Muscle of leg (tissue), 3 donors: ENCODE measurements at regions not wholly inside any gene's neighbourhood (a gene's known extent, or its start where the extent isn't known, plus 50 kb on each side); places are given as distances from the start of the nearest gene placed in this dataset.
"Not testable (repeated sequence)": the region's sequence is repeated elsewhere in the genome, so short reads cannot be mapped to it uniquely, and the experiment has no call there.

Source experiments
- DNase-seq: peaks from one replicate; pipeline ENCODE4 v3.0.0; 2013
- H3K27ac ChIP-seq: one replicate; pipeline ENCODE4 v1.5.1; 2013; ENCODE audit warnings: mild to moderate bottlenecking, low read length, control low read depth
- H3K27me3 ChIP-seq: one replicate; pipeline ENCODE4 v1.6.1; 2013; ENCODE audit warnings: low read length; ENCODE audit not compliant: control insufficient read depth, insufficient read depth
- H3K36me3 ChIP-seq: one replicate; pipeline ENCODE4 v1.6.1; 2013; ENCODE audit warnings: low read length; ENCODE audit not compliant: control insufficient read depth, insufficient read depth
- H3K4me1 ChIP-seq: one replicate; pipeline ENCODE4 v1.6.1; 2013; ENCODE audit warnings: low read length; ENCODE audit not compliant: control insufficient read depth, insufficient read depth
- H3K4me3 ChIP-seq: one replicate; pipeline ENCODE4 v1.5.1; 2013; ENCODE audit warnings: low read length, control low read depth
- H3K9me3 ChIP-seq: replicated peaks from 2 replicates; pipeline ENCODE4 v1.6.1; 2013; ENCODE audit warnings: low read depth, low read length; ENCODE audit not compliant: control insufficient read depth
- WGBS: methylation state at CpG from one replicate; pipeline ENCODE4 v1.1.5; 2013; ENCODE audit warnings: missing lambda C conversion rate; ENCODE audit not compliant: insufficient coverage; 5-methylcytosine and 5-hydroxymethylcytosine counted together

DNA sequence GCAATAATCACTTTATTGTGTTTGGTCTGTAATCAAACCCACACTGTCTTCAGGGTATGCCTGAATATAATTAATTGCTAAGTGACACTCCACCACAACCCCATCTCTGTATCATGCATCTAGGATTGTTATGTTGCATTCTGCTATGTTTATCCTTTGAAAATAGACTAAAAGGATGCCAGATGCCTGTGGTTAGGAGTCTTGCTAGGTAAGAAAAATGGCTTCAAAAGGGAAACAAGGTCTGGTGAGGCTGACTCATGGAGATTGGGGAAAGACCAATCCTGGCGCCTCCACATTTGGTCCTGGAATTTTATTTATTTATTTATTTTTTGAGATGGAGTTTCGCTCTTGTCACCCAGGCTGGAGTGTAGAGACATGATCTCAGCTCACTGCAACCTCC lies 360.5 kb upstream of the SLC7A11 start:
- H3K36me3 ChIP-seq, result no peaks in the 10 kb centered on the region
- peaks cover 5% of the 10 kb centered on the region for H3K9me3 ChIP-seq
- H3K4me3 ChIP-seq, result no peak overlapping the region
- no peak overlapping the region for H3K27ac ChIP-seq
- 100% methylated on average over 1 of the region's 2 CpGs for WGBS
- no peak for DNase-seq
- no peaks in the 10 kb centered on the region for H3K27me3 ChIP-seq
- peaks cover 3% of the 10 kb centered on the region for H3K4me1 ChIP-seq

DNA sequence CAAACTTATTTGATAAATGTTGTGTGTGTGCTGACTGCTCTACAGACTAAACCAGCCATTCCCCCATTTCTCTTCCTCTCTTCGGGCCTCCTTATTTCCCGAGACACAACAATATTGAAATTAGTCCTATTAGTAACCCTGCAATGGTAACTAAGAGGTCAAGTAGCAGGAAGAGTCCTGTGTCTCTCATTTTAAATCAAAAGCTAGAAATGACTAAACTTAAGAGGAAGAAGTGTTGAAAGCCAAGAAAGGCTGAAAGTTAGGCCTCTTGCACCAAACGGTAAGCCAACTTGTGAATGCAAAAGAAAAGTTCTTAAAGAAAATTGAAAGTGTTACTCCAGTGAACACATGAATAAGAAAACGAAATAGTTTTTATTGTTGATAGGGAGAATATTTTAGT lies 357.8 kb upstream of the SLC7A11 start:
- peaks cover 2% of the 10 kb centered on the region for H3K9me3 ChIP-seq
- no peak overlapping the region for H3K4me3 ChIP-seq
- no peak overlapping the region for H3K27ac ChIP-seq
- H3K4me1 ChIP-seq, result peaks cover 14% of the 10 kb centered on the region
- no peaks in the 10 kb centered on the region for H3K36me3 ChIP-seq
- no peaks in the 10 kb centered on the region for H3K27me3 ChIP-seq
- WGBS, result no CpG with 5 or more reads among the region's 4 CpGs
- no peak for DNase-seq

DNA sequence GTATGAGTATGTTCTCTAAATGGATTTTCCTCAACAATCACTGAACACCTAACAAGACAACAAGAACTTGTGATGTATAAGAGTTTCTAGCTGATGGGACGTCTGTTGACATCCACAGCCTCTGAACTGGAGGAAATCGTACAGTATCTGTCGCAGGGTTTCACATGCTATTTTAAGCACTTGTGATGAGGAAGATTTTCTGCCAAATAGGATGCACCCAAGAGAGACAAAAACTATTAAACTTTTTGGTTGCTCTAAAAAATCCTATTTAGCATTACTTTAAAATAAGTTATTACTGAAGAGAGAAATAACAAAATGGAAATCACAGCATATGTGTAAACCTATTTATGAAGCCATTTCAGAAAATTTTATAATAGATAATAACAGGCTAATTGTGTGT lies 356.1 kb upstream of the SLC7A11 start:
- Histone ChIP-seq H3K9me3 (peaks cover 2% of the 10 kb centered on the region), H3K36me3 (no peaks in the 10 kb centered on the region), H3K4me1 (peaks cover 14% of the 10 kb centered on the region), H3K27me3 (no peaks in the 10 kb centered on the region), H3K4me3 (no peak overlapping the region), H3K27ac (peak overlapping the region; percentile 10)
- peak; percentile 89 for DNase-seq
- WGBS, result no CpG with 5 or more reads among the region's 3 CpGs

DNA sequence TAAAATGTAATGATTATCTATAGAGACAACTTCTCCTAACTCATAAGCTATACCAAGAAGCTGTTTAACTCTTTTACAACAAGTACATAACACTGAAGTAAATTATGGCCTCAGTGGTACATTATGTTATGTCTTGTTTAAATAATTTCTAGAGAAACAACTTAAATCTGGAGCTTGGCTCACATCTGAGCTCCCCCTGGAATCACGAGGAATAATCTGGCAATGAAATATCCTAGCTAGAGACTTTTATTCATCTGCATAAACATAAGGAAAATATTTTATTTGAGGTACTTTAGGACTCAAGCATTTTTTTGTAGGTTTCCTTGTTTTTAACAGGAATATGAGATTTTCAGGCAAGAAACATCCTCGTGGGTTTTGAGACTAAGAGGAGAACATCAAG lies 354.7 kb upstream of the SLC7A11 start:
- whole genome bisulfite sequencing, result no CpG with 5 or more reads among the region's 2 CpGs
- Histone ChIP-seq H3K36me3 (no peaks in the 10 kb centered on the region), H3K9me3 (peaks cover 2% of the 10 kb centered on the region), H3K27ac (peak overlapping the region; percentile 82), H3K4me3 (no peak overlapping the region), H3K27me3 (no peaks in the 10 kb centered on the region), H3K4me1 (peaks cover 14% of the 10 kb centered on the region)
- peak; percentile 95 for DNase-seq

DNA sequence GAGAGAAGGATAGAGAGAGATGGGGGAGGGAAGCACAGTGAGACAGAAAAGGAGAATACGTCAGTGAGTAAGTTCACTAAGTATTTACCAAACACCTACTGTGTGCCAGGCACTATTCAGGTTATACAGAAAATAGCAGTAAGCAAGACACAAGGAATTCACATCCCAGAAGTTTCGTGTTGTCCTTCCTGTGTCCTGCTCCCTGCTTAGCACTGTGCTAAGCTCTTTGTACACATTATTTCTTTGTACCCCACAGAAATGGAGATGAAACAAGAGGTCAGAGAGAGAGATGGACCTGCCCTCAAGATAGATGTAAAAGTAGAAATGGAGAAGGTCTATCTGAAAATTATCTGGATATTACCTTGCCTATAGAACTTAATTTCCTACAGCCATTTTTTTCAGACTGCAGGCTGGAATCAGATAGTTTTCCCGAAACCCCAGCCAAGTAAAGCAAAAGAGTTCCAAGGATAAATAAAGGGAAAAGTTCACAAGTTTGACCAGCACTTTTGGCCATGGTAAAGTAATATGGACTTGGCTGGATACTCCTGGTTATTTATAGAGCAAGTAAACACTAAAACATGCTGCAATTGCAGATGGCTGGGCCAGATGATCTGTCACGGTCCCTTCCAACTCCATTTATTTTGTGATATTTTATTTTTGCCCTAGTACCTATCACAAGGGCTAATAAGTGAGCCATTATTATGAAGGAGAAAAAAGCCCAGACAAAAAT lies 353.7 kb upstream of the SLC7A11 start:
- Histone ChIP-seq H3K4me3 (no peak overlapping the region), H3K27ac (peak overlapping the region; percentile 82)

DNA sequence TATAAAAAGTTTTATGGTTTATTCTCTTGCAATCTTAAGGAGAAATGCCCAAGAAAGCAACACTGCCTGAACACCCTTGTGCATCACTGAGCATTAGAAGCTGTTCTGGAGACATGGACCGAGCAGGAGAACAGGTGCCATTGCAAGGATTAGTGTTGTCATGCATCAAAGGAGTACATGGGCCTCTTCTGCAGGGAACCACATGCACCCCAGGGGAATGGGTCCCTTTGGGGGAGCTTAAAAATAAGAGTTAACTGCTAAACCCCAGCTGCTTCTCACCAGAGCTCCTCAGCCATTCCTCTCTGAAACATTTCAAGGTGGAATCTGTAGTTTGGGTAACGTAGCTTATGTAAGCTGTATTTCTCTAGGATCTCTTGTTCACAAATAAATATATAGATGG lies 353.0 kb upstream of the SLC7A11 start:
- Histone ChIP-seq H3K27ac (no peak overlapping the region), H3K9me3 (no peaks in the 10 kb centered on the region), H3K4me3 (no peak overlapping the region), H3K4me1 (peaks cover 14% of the 10 kb centered on the region), H3K27me3 (no peaks in the 10 kb centered on the region), H3K36me3 (no peaks in the 10 kb centered on the region)
- 44% methylated on average over 1 of the region's 2 CpGs for WGBS
- DNase-seq, result no peak

More for the DNA sequence above, 353.7 kb upstream of the SLC7A11 start:
- DNase-seq, result peak; percentile 98
- Histone ChIP-seq H3K4me1 (peaks cover 14% of the 10 kb centered on the region), H3K27me3 (no peaks in the 10 kb centered on the region), H3K9me3 (no peaks in the 10 kb centered on the region), H3K36me3 (no peaks in the 10 kb centered on the region)
- WGBS, result 30% methylated on average over 2 of the region's 4 CpGs

DNA sequence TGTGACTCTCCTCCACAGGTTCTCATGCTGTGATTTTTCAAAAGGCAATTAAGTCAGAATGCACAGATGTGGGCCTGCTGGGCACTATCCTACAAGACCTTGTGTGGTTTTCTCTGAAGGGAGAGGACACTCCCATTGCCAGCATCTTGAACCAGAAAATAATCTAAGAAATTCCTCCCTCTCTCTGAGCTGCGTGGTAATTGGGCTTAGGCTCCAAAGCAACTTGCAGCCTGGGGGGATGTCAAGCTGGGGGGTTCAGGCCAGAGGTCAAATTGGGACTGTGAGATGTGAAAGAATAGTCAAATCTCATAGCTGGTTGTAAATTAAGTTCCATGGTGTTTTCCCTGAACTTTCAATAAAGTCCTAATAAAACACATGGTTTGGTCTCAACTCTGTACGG lies 350.6 kb upstream of the SLC7A11 start:
- Histone ChIP-seq H3K4me1 (peaks cover 11% of the 10 kb centered on the region), H3K27me3 (no peaks in the 10 kb centered on the region), H3K36me3 (no peaks in the 10 kb centered on the region), H3K4me3 (no peak overlapping the region), H3K9me3 (no peaks in the 10 kb centered on the region), H3K27ac (no peak overlapping the region)
- no peak for DNase-seq
- no CpG with 5 or more reads among the region's 2 CpGs for WGBS

DNA sequence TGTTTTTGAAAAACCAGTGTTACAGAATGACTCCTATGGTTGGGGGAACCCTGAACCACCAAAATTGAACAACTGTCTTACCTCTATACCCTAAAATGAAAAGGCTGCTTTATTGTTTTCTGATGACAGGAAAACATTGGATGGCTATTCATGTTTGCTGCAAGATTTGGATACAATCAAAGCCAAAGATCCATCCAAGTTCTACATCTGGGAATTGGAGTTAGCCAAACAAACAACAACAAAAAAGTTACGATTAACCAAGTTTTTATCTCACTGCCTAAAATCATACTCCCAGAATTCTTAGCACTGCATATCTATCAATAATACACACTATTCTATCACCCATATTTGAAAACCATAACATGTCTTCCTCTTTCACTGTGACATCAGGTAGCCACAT lies 349.7 kb upstream of the SLC7A11 start:
- no peaks in the 10 kb centered on the region for H3K27me3 ChIP-seq
- H3K9me3 ChIP-seq, result no peaks in the 10 kb centered on the region
- no peak overlapping the region for H3K4me3 ChIP-seq
- peak; percentile 65 for DNase-seq
- H3K36me3 ChIP-seq, result no peaks in the 10 kb centered on the region
- 38% methylated on average over 1 of the region's 1 CpG for WGBS
- peaks cover 11% of the 10 kb centered on the region for H3K4me1 ChIP-seq
- H3K27ac ChIP-seq, result no peak overlapping the region

DNA sequence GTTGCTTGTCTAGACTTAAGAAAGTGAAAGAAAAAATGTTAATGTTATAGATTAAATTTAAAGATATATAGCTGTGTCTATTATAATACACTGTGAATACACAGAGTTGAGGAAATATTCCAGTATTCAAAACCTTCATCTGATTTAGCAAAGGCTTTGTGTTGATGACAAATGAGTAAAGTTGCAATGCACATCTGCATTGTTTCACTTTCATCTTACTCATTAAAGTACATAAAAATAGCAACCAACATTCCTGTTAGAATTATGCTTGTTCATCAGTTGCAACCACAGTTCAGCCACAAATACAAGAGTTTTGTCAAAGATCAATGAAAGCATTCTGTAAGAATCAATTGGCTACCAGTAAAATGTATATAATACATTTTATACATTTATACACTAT lies 346.4 kb upstream of the SLC7A11 start:
- Histone ChIP-seq H3K4me3 (no peak overlapping the region), H3K9me3 (no peaks in the 10 kb centered on the region)
- no peak for DNase-seq

DNA sequence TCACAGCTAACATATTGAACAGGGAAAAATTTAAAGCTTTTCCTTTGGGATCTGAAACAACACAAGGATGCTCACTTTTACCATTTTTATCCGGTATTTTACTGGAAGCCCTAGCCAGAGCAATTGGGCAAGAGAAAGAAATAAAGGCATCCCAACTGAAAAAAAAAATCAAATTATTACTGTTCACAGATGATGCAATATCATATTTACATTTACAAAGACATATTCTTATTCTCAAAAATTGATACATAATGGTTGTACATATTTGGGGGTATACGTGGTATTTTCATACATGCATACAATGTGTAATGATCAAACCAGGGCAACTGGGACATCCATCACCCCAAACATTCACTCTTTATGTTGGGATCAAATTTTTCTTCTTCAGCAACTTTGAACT lies 337.0 kb upstream of the SLC7A11 start:
- no peaks in the 10 kb centered on the region for H3K27me3 ChIP-seq
- H3K9me3 ChIP-seq, result peaks cover 16% of the 10 kb centered on the region
- no peaks in the 10 kb centered on the region for H3K36me3 ChIP-seq
- no peaks in the 10 kb centered on the region for H3K4me1 ChIP-seq
- no peak for DNase-seq
- no peak overlapping the region for H3K27ac ChIP-seq
- WGBS, result no CpG with 5 or more reads among the region's 2 CpGs
- H3K4me3 ChIP-seq, result no peak overlapping the region

More for the DNA sequence above, 346.4 kb upstream of the SLC7A11 start:
- no peaks in the 10 kb centered on the region for H3K27me3 ChIP-seq
- H3K4me1 ChIP-seq, result no peaks in the 10 kb centered on the region
- H3K27ac ChIP-seq, result no peak overlapping the region
- no peaks in the 10 kb centered on the region for H3K36me3 ChIP-seq

DNA sequence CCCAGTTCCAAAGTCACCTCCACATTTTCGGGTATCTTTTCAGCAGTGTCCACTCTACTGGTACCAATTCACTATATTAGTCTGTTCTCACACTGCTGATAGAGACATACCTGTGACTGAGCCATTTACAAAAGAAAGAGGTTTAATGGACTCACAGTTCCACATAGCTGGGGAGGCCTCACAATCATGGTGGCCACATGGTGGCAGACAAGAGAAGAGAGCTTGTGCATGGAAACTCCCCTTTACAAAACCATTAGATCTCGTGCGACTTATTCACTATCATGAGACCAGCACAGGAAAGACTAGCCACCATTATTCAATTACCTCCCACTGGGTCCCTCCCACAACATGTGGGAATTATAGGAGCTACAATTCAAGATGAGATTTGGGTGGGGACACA lies 335.7 kb upstream of the SLC7A11 start:
- H3K27ac ChIP-seq, H3K4me1 ChIP-seq, DNase-seq, H3K27me3 ChIP-seq, H3K4me3 ChIP-seq, H3K36me3 ChIP-seq: not testable (repeated sequence)
- H3K9me3 ChIP-seq, result peaks cover 16% of the 10 kb centered on the region
- 88% methylated on average over 1 of the region's 3 CpGs for WGBS
